CD14-positive monocyte (primary cell): ENCODE measurements at regions not wholly inside any gene's neighbourhood (a gene's known extent, or its start where the extent isn't known, plus 50 kb on each side); places are given as distances from the start of the nearest gene placed in this dataset.

Experiments used
- DNase-seq, 3 donors: peaks; one replicate each; pipeline ENCODE4 v3.0.0-alpha.2; 2011 to 2022
- H2AFZ ChIP-seq: 2 replicates; pipeline ENCODE4 v1.6.0; 2012; ENCODE audit warnings: mild to moderate bottlenecking, low read depth, low read length, inconsistent platforms; ENCODE audit not compliant: insufficient read depth, poor library complexity, severe bottlenecking
- H3K27ac ChIP-seq, 2 donors: 1 replicate in 1 of 2; 2 replicates in 1 of 2; pipeline ENCODE4 v1.5.1; 2012 to 2013; ENCODE audit warnings: low read length in 2 of 2, control low read depth in 1 of 2, inconsistent platforms in 1 of 2, low read depth in 1 of 2, mild to moderate bottlenecking in 1 of 2
- H3K27me3 ChIP-seq, 2 donors: one replicate each; pipeline versions ENCODE4 v1.6.0 to v1.6.1; 2011 to 2013; ENCODE audit warnings: low read length in 2 of 2; ENCODE audit not compliant: control insufficient read depth in 2 of 2, insufficient read depth in 2 of 2
- H3K36me3 ChIP-seq, 2 donors: replicated peaks in 1 of 2; 1 replicate in 1 of 2; 2 replicates in 1 of 2; pipeline versions ENCODE4 v1.5.1 to v1.6.1; 2012 to 2013; ENCODE audit warnings: low read length in 2 of 2, control low read depth in 1 of 2, inconsistent platforms in 1 of 2, mild to moderate bottlenecking in 1 of 2; ENCODE audit not compliant: insufficient read depth in 2 of 2, control insufficient read depth in 1 of 2
- H3K4me1 ChIP-seq, 2 donors: 1 replicate in 1 of 2; 2 replicates in 1 of 2; pipeline versions ENCODE4 v1.5.1 to v1.6.1; 2012 to 2013; ENCODE audit warnings: low read length in 2 of 2, control low read depth in 1 of 2, inconsistent platforms in 1 of 2, mild to moderate bottlenecking in 1 of 2, moderate library complexity in 1 of 2; ENCODE audit not compliant: insufficient read depth in 2 of 2, control insufficient read depth in 1 of 2
- H3K4me2 ChIP-seq: replicated peaks from 2 replicates; pipeline ENCODE3; 2012; ENCODE audit warnings: low read length, moderate library complexity, mild to moderate bottlenecking; ENCODE audit not compliant: poor library complexity, severe bottlenecking; ENCODE audit errors: extremely low read depth
- H3K4me3 ChIP-seq, 3 experiments: fragments of 200-600 bp in 1 of 3; sonication (generic) in 1 of 3; replicated peaks in 1 of 3; 1 replicate in 2 of 3; 2 replicates in 1 of 3; pipeline ENCODE4 v1.5.1; 2011 to 2013; ENCODE audit warnings: low read length in 3 of 3, mild to moderate bottlenecking in 3 of 3, control low read depth in 2 of 3, low read depth in 2 of 3, inconsistent platforms in 1 of 3, moderate library complexity in 1 of 3
- H3K79me2 ChIP-seq: 2 replicates; pipeline ENCODE4 v1.6.0; 2012; ENCODE audit warnings: mild to moderate bottlenecking, control low read depth, inconsistent platforms, low read length, moderate library complexity; ENCODE audit not compliant: insufficient read depth
- H3K9ac ChIP-seq: 2 replicates; pipeline ENCODE4 v1.6.0; 2017; ENCODE audit warnings: low read length, mild to moderate bottlenecking; ENCODE audit not compliant: insufficient read depth, poor library complexity, severe bottlenecking
- H3K9me3 ChIP-seq, 2 donors: replicated peaks in 1 of 2; 1 replicate in 1 of 2; 2 replicates in 1 of 2; pipeline versions ENCODE4 v1.5.1 to v1.6.1; 2012 to 2013; ENCODE audit warnings: low read length in 2 of 2, control low read depth in 1 of 2; ENCODE audit not compliant: control insufficient read depth in 1 of 2, insufficient read depth in 1 of 2
- H4K20me1 ChIP-seq: 2 replicates; pipeline ENCODE4 v1.6.0; 2012; ENCODE audit warnings: mild to moderate bottlenecking, low read length, control low read depth, moderate library complexity; ENCODE audit not compliant: insufficient read depth
- H3K27ac Mint-ChIP-seq, 7 donors: one replicate each; pipeline ENCODE4 v1.8.0; 2020; ENCODE audit warnings: mild to moderate bottlenecking in 7 of 7, mixed read lengths in 7 of 7, moderate library complexity in 6 of 7, inconsistent platforms in 2 of 7
- H3K27me3 Mint-ChIP-seq, 3 donors: one replicate each; pipeline ENCODE4 v1.8.0; 2021 to 2022; ENCODE audit warnings: low read depth in 3 of 3, mild to moderate bottlenecking in 3 of 3, mixed read lengths in 3 of 3, moderate library complexity in 3 of 3, inconsistent platforms in 1 of 3
- H3K36me3 Mint-ChIP-seq, 2 donors: one replicate each; pipeline ENCODE4 v1.8.0; 2020; ENCODE audit warnings: mixed read lengths in 2 of 2, inconsistent platforms in 1 of 2, mild to moderate bottlenecking in 1 of 2
- H3K4me1 Mint-ChIP-seq: one replicate; pipeline ENCODE4 v1.8.0; 2020; ENCODE audit warnings: mild to moderate bottlenecking, mixed read lengths
- H3K4me3 Mint-ChIP-seq, 2 donors: one replicate each; pipeline ENCODE4 v1.8.0; 2020; ENCODE audit warnings: mild to moderate bottlenecking in 2 of 2, mixed read lengths in 2 of 2, moderate library complexity in 1 of 2
- H3K9me3 Mint-ChIP-seq, 7 donors: one replicate each; pipeline ENCODE4 v1.8.0; 2020 to 2022; ENCODE audit warnings: mixed read lengths in 7 of 7, mild to moderate bottlenecking in 6 of 7, moderate library complexity in 6 of 7, inconsistent platforms in 2 of 7
- WGBS: methylation state at CpG from one replicate; pipeline ENCODE4 v1.1.5; 2013; ENCODE audit warnings: missing lambda C conversion rate; ENCODE audit not compliant: insufficient coverage; 5-methylcytosine and 5-hydroxymethylcytosine counted together
- intact Hi-C, 2 donors: fragments of 100-400 bp; cut with micrococcal nuclease; formaldehyde crosslinking; loops; one replicate each; pipeline versions ENCODE4 v1.15.0 to v1.15.1; 2023
- TF ChIP-seq, protein P1 (sequence below): fragments of 200-600 bp; IDR thresholded peaks from one replicate; pipeline ENCODE4 v1.8.0; 2022; ENCODE audit warnings: antibody characterized with exemption, mild to moderate bottlenecking

GRCh38 chr15:95948411-95948810 lies 382.1 kb upstream of the NR2F2 start:
- Mint-ChIP-seq H3K4me3 (no peak overlapping the region), H3K27me3 (peaks cover 0 to 3% (median 3%) of the 10 kb centered on the region in 3 donors), H3K36me3 (no peaks in the 10 kb centered on the region), H3K9me3 (peaks cover 0 to 12% (median 4%) of the 10 kb centered on the region in 7 donors), H3K27ac (no peak overlapping the region), H3K4me1 (no peaks in the 10 kb centered on the region)
- WGBS, result 100% methylated on average over 7 of the region's 8 CpGs
- Histone ChIP-seq H3K9me3 (peaks cover 0 to 4% of the 10 kb centered on the region in 2 donors), H3K4me2 (no peak overlapping the region), H3K4me3 (no peak overlapping the region), H3K27me3 (no peaks in the 10 kb centered on the region), H3K9ac (no peak overlapping the region), H3K36me3 (no peaks in the 10 kb centered on the region), H3K79me2 (no peaks in the 10 kb centered on the region), H3K4me1 (no peaks in the 10 kb centered on the region), H3K27ac (no peak overlapping the region), H4K20me1 (no peaks in the 10 kb centered on the region), H2AFZ (no peak overlapping the region)
- intact Hi-C loops, result no loop called here
- DNase-seq, result no peak
- TF ChIP-seq, protein P1, sequence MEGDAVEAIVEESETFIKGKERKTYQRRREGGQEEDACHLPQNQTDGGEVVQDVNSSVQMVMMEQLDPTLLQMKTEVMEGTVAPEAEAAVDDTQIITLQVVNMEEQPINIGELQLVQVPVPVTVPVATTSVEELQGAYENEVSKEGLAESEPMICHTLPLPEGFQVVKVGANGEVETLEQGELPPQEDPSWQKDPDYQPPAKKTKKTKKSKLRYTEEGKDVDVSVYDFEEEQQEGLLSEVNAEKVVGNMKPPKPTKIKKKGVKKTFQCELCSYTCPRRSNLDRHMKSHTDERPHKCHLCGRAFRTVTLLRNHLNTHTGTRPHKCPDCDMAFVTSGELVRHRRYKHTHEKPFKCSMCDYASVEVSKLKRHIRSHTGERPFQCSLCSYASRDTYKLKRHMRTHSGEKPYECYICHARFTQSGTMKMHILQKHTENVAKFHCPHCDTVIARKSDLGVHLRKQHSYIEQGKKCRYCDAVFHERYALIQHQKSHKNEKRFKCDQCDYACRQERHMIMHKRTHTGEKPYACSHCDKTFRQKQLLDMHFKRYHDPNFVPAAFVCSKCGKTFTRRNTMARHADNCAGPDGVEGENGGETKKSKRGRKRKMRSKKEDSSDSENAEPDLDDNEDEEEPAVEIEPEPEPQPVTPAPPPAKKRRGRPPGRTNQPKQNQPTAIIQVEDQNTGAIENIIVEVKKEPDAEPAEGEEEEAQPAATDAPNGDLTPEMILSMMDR, result no peak

GRCh38 chr15:95953032-95953431 lies 377.5 kb upstream of the NR2F2 start:
- H2AFZ ChIP-seq, result no peak overlapping the region
- no peaks in the 10 kb centered on the region for H3K4me1 ChIP-seq
- H3K9me3 ChIP-seq, result peaks cover 4 to 13% of the 10 kb centered on the region in 2 donors
- H3K4me3 Mint-ChIP-seq, result no peak overlapping the region
- no peak overlapping the region for H3K4me3 ChIP-seq
- no peaks in the 10 kb centered on the region for H3K27me3 ChIP-seq
- H3K9me3 Mint-ChIP-seq, result peaks cover 4 to 19% (median 10%) of the 10 kb centered on the region in 7 donors
- intact Hi-C loops, result no loop called here
- H3K9ac ChIP-seq, result no peak overlapping the region
- H4K20me1 ChIP-seq, result no peaks in the 10 kb centered on the region
- no peaks in the 10 kb centered on the region for H3K79me2 ChIP-seq
- no peaks in the 10 kb centered on the region for H3K36me3 ChIP-seq
- 100% methylated on average over 2 of the region's 4 CpGs for WGBS
- no peak for DNase-seq
- no peaks in the 10 kb centered on the region for H3K4me1 Mint-ChIP-seq
- no peak overlapping the region for H3K27ac ChIP-seq
- TF ChIP-seq, protein P1, result no peak
- peaks cover 0 to 4% (median 0%) of the 10 kb centered on the region in 3 donors for H3K27me3 Mint-ChIP-seq
- H3K36me3 Mint-ChIP-seq, result no peaks in the 10 kb centered on the region
- H3K4me2 ChIP-seq, result no peak overlapping the region
- peak overlapping the region in 1 of 7 donors; percentile 27 for H3K27ac Mint-ChIP-seq
